DMS153 treated with DMSO at 0.1 percent for 48 hours (cell line): ENCODE measurements at regions not wholly inside any gene's neighbourhood (a gene's known extent, or its start where the extent isn't known, plus 50 kb on each side); places are given as distances from the start of the nearest gene placed in this dataset.

Source experiments
- DNase-seq: peaks from one replicate; lab custom pipeline; 2025; ENCODE audit not compliant: unreplicated experiment; lab: John Stamatoyannopoulos, UW

DNA sequence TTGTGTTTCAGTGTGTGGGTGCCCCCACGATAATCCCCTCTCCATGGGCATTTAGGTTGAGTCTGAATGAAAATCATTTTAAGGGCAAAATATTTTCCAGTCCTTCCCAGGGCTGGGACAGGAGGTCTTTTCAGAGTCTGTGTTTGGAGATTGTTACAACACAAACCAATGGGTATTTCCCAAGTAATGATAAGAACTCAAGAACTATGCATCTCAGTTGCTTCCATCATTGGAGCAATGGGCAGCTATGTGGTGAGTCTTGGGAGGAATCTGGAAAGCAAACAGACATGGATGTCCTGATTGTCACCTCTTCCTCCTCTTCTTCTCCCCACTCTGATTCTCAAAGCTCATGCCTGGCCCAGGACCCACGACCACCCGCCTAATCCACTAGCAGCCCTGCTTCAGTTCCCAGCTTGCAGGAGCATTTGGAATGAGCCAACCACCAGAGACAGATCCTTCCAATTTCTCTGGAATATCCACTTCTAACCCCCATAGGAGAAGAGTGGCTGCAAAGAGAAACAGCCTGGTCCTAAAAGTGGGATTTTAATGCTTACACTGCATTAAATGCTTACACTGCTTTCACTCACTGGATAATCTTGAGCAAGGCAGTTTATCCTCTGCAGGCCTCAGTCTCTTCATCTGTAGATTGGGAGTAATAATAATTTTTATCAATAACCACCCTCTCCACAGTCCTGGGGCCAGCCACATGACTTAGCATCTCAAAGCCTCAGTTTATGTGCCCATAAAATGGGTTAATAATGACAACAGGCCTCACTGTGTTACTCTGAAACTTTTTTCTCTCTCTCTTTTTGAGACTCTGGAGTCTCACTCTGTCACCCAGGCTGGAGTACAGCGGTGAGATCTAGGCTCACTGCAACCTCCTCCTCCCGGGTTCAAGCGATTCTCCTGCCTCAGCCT lies 404.3 kb downstream of the MN1 start:
- DNase-seq, result no peak

DNA sequence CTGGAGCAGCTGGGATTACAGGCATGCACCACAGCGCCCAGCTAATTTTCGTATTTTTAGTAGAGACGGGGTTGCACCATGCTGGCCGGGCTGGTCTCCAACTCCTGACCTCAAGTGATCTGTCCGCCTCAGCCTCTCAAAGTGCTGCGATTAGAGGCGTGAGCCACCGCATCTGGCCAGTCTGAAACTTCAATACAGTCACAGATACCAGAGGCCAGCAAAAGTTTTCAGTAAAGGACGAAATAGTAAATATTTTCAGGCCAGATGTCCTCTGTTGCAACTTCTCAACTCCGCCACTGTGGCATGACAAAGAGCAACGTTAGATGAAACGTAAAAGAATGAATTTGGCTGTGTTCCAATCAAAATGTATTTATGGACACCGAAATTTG lies 403.6 kb downstream of the MN1 start:
- DNase-seq, result no peak

DNA sequence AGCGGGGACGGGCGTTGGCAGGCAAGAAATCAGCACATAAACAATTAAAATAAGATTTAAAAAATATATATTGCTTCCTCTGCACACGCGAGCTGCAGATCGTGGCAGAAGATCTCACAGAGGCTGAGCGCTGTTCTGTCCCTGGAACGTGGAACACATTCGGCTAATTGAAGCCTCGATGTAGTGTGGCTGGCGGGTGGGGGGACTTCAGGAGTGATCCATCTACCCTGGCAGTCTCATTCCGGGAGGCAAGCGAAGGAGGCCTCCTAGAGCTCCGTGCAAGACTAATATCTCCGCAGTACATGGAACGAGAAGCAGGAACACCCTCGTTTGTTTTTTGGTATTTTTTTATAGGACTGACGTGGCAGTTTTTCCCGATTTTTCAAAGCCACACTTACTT lies 402.4 kb downstream of the MN1 start:
- DNase-seq, result no peak

DNA sequence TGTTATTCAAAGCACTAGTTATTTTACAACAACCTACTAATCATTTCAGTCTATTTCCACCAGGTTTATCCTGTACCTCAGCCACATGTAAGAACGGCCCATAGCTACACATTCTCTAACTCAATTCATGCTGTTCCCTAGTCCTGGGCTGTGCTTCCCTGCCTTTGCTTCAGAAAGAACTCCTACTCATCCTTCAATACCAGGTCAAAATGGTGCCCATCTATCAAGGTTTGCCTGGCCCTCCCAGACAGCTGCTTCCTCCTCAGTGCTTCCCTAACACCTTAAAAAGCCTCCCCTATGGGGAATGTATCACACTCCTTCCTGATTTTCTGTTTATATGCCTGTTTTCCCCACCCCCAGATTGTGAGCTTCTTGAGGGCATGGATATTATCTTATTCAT lies 400.7 kb downstream of the MN1 start:
- DNase-seq, result no peak

DNA sequence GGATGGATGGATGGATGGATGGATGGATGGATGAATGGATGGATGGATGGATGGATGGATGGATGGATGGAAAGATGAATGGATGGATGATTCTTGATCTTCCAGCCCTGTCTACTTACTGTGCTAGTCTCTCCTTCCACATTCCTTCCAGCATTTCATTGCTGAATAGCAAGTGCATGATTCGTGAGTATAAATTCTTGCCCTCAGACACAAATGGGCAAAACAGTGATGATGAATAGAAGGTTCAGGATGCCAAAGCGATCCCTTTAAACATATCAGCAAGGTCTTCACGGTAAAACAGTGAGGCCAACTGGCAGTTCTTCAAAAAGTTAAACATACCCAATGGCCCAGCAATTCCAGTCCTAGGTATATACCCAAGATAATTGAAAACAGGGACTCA lies 400.2 kb downstream of the MN1 start:
- no peak for DNase-seq

DNA sequence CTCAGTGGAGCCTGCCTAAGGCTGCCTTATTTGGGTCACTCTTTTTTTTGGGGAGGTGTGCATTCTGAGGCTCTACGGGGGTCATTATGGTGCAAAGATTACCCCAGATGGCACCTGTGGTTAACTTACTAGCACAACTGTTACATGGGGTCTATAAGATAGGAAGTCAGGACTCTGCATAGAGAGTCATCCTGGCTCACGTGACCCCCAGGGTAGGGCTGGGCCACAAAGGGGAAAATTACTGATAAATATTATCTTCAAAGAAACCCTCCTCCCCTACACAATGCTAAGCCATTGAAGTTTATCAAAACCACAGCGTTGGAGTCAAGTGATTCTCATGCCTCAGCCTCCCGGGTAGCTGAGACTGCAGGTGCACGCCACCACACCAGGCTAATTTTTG lies 397.1 kb downstream of the MN1 start:
- DNase-seq, result no peak

DNA sequence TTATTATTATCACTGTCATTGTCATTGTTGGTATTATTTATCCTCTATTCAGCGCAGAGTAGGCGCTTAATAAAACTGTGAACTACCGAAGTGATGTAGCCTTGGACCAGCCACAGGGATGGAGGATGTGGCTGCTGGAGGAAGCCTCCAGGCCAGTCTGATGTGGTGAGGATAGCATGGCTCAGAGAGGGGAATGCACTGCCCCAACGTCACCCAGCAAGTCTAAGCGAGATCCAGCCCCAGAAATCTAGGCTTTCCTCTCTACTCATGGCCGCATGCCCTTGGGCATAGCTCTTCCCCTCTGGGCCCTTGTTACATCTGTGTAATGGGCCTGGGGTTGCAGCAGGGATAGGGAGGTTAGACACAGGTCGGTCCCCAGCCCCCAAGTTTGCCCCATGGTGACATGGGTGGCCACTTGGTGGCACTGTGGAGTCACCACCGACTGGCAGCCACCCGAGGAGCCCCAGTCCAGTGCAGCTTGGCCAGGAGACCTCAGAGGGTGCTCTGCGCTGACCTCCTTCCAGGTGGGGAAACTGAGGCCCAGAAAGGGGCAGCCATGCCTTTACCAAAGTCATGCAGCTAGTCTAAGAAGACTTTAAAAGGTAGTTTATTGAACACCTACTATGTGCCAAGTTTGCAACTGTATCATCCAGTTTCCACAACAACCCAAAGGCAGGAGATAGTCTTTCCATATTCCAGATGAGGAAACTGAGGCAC lies 395.7 kb downstream of the MN1 start:
- no peak for DNase-seq

DNA sequence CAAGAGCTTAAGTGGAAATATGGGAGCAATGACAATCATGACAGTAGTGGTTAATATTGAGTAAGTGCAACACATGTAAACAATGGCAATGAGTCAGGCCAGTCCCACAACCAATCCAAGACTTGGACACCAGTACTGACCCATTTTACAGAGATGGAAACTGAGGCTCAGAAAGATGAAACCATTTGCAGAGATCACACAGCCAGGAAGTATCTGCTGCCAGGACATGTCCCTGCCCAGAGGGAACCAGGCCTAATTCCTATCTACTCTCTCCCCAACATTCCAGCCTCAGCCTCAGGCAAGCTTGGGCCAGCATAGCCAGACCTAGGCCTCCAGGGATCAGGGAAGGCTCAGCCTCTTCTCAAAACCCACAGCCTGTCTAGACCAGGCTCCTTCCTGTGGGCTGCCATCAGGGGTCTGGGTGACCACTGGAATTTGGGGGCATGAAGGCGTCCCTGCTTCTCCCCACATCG lies 395.1 kb downstream of the MN1 start:
- no peak for DNase-seq

DNA sequence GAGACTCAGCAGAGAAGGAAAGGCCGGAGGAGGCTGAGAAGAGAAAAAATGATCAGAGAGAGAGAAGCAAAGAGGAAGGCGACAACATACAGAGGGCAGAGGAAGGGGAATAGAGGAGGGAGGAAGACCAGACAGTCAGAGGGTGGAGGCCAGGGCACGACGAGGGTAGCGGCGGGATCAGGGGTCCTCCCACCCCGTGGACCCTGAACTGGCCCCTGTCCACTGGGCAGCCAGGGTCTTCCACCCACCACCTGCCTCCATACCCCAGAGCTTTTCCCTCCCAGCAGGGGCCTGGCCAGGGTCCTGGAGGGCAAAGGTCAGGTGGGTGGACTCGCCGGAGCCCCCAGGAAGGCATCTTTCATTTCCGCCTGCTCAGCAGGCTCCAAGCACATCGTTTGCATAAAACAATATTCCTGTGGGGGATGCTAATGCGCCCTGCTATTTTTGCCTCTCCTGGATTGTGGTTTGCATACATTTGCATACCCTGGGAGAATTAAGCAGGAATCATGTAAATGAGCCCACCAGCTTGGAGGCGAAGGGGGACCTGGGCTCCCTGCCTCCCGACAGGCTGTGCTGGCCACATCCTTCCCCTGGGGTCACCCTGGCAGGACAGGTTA lies 394.1 kb downstream of the MN1 start:
- DNase-seq, result no peak

DNA sequence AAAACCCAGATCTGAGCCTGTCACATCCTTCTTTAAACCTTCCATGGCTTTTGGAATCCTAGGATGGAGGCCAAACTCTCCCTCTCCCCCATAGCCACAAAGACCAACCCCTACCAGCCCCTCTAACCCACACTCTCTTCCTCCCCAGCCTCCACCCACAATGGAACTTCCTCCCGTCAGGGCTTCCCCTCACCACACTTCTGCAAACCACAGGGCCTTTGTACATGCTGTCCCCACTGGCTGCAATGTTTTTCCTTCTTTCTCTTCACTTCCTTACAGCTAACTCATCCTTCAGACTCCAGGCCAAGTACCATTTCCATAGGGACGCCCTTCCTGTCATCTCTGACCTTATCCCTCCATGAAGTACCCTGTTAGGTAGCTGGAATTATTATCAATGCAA lies 393.5 kb downstream of the MN1 start:
- no peak for DNase-seq

DNA sequence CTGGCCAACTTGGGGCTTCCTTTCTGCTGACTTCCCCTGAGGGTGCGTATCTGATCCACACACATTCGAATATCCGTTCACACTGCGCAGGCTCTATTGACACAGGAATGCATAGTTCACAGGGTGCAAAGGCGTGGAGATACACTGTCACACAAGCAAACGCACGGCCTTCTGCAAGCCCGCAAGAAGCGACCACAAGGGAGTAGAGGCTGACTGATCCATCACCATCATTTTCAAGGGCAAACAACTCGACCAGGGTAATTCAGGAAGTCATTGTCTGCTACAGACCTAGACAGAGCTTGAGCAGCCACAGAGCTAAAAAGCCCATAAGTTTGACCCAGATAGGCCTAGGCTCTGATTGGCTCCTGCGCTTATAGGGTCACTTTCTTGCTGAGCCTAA lies 392.3 kb downstream of the MN1 start:
- DNase-seq, result no peak

DNA sequence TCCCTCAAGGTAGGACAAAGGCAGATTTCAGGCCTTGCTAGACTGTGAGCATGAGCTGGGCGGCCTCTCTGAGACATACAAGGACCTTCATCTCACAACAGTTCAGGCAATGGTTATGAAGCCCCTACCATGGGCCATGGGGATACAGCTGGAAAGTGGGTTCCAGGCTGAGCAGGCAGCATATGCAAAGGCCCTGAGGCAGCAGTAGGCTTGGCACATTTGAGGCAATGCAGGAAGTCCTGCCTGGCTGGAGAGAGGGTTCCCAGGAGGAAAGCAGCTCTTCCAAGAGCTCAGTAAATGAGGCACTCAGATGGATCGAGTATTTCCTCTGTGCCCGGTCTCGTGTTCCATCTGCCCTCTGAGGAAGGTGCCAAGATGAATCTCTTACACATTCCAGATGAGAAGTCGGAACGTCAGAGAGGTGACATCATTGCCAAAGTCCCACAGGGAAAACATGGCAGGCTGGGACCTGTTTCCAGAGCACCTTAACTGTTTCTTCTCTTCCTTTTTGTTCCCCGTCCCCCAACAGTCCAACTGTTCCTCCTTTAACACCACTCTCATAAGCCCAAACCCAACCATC lies 388.6 kb downstream of the MN1 start:
- DNase-seq, result no peak

DNA sequence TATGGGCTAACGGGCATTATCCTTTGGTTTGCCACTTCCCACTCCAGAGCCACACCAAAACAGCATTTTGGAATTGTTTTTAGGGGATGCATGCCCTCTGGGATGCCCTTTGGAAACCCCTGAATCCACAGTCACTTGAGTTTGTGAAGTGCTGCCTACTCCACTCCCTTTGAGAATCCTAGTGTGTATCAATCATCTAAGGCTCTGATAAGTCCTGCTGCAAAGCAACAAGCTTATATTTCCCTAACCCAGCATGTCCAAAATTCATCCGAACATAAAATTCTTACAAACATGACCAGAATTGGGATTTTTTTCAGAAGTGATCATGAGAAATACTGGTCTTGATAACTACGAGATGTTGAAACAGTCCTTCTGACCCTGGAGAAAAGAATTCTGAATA lies 387.9 kb downstream of the MN1 start:
- DNase-seq, result no peak

DNA sequence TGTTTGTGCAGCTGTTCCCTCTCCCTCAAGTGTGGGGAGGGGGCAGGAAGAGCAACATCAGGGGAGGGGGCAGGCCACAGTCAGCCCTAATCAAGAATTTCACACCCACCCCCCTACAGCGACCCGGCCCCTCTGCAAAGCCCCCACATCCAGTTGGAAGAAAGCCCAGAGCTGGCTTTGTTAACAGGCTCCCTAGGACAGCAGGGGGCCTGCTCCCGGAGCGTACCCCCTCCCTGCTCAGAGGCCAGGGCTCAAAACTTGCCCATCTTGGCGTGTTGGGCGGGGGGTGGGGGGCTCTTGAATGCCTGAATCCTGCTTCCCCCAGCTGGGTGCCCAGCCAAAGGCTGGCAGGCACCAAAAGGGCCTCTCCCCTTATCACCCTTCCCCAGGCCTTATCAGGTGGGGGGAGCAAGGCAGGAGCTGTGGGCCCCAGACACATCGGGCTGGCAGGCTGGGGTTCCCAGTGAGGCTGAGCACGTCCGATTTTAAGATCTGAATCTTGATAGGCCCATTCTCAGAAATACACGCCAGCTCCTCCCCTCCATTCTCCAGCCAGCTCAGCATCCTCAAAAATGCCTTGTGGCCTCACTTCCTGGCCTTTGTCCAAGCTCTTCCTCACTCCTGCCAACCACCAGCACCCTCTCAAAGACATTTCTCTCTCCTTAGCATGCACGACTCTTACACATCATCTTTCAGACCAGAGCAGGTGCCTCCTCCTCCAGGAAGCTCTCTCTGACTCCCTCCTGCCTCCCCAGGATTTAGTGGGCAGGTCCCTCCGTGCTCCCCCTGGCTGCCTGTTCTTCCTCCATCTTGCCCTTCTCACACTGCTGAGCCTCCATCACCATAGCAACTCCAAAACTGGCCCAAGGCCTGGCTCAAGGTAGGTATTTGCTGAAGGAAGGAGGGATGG lies 384.8 kb downstream of the MN1 start:
- DNase-seq, result no peak

DNA sequence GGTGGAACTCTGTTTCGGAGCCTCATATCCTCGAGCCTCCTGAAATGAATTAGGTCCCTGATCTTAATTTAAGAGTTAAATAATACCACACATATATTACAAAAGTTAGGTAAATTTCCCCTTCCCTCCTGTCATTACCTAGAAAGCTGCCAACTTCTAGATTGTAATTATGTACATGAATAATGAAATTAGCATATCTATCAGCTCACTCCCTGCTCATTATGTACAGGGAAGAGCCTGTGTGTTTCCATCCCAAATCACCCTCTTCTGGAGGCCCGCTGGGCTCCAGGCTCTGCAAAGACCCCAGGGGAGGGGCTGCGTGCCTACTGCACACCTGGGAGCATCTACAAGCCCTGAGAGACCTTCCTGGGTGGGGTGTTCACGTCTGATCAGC lies 384.1 kb downstream of the MN1 start:
- no peak for DNase-seq

DNA sequence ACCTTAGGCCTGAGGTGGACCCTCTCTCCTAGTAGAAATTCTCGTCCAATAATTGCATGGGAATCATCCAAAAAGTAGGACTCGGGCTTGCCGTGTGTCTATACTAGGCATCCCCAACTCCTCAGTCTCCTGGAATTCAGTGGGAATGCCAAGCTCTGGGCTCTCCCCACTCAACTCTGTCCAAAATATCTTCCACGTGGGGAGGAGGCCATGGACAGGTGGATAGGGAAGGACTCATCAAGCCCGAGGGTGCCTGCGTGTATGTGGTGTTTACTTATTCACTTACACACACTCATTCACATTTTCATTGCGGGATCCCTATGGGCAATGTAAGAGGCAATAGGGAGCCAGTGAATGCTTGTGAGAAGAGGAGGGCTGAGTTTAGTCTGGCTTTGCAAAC lies 383.3 kb downstream of the MN1 start:
- no peak for DNase-seq

DNA sequence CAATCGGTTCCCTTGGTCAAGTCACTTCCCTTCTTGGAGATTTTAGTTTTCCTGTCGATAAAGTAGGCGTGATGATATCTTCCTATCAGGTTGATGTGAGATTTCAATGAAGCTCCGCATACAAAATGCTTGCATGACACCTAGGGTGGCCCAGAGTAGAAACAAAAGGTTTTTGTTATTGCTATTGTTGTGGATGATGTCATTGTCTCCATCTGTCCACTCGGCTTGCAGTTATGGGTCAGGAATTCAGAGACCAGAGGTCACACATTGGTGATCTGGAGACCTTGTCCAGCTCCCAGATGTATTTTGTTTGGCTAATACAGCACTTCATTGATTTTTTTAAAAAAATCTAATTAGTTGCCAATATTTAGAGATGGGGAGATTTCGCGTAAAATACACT lies 382.1 kb downstream of the MN1 start:
- DNase-seq, result no peak

DNA sequence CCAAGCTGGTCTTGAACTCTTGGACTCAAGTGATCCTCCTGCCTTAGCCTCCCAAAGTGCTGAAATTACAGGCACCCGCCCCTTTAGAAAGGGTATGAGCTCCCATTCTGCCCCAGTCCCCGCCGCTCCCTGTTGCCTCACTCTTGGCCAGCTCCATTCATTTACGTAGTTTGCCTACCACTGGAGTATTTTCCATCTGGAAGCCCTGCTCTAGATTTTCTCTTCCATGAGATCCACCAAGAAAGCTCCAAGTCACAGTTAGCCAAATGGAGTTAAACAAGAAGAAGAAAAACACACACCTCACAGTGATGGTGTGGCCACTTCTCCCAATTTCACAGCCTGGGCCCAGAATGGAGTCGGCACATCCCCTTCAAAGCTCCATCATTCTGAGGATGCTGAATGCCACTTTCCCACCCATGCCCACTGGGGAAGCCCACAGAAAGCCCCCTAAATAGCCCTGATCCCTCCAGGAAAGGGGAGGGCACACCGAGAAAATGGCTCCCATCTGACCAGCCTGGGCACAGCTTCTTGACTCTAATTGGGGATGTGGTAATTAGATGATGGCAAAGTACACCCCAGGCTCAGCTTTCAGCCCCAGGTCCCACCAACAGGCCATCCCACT lies 381.2 kb downstream of the MN1 start:
- DNase-seq, result no peak

DNA sequence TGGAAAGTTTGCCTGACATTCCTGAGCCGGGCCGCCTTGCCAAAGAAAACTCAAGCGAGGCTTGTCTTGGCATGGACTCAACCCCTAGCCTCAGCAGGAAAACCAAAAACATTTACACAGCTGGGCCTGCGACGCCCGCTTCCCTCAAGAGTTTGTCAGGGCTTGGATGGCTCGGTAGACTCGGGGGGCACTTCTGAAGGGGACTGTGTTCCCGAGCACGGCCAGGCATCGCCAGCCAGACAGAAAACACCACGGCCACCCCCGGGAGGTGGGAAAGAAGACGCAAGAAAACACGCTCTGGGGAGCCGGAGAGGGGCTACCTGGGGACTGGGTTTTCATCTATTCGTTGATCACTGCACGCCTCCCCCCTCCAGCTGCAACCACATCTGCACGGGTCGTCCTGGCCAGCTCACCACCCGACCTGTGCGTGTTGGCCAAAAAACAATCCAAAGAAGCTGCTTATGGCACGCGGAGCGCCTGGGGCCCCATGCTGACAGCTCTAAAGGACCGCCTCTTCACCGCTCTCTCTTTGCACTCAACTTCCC lies 380.7 kb downstream of the MN1 start:
- no peak for DNase-seq

DNA sequence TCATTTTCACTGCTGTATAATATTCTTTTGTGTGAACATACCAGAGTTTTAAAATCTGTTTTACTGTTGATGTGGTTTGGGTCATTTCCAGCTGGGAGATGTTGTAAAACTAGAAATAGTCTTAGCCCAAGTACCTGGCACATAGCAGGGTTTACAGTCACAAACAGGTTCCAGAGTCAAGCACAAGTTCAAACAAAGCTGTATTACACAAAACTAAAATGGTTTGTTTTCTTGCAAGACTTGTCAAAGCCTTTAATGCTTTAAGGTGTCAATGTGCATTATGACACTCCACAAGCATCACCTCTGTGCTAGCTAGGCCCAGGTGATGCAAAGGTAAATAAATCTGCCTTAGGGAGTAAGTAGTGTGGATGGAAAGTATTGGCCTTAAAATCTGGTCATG lies 379.1 kb downstream of the MN1 start:
- no peak for DNase-seq
